GM19351 (cell line): ENCODE measurements at regions not wholly inside any gene's neighbourhood (a gene's known extent, or its start where the extent isn't known, plus 50 kb on each side); places are given as distances from the start of the nearest gene placed in this dataset.

Source experiments
- ATAC-seq: cut with Tn5 transposase; IDR thresholded peaks from one replicate; pipeline ENCODE4 v1.9.1; 2021; ENCODE audit warnings: mild to moderate bottlenecking, moderate library complexity; ENCODE audit not compliant: unreplicated experiment

GRCh38 chr10:117699436-117700075, 157.0 kb downstream of the EMX2 start:
- no peak for ATAC-seq

- no peak for ATAC-seq
These were observed 167.7 kb downstream of the EMX2 start for GRCh38 chr10:117710181-117710798.

GRCh38 chr10:117716889-117717288, 174.3 kb downstream of the EMX2 start:
- no peak for ATAC-seq

- no peak for ATAC-seq
These were observed 176.7 kb downstream of the EMX2 start for GRCh38 chr10:117718986-117719920.

- ATAC-seq: no peak
These were observed 178.6 kb downstream of the EMX2 start for GRCh38 chr10:117720931-117721835.

- no peak for ATAC-seq
These were observed 179.3 kb downstream of the EMX2 start for GRCh38 chr10:117721873-117722272.

GRCh38 chr10:117723343-117723742, 180.8 kb downstream of the EMX2 start:
- ATAC-seq: no peak

GRCh38 chr10:117725993-117726392, 183.4 kb downstream of the EMX2 start:
- ATAC-seq: no peak

GRCh38 chr10:117726596-117727295, 184.2 kb downstream of the EMX2 start:
- no peak for ATAC-seq

- no peak for ATAC-seq
These were observed 184.9 kb downstream of the EMX2 start for GRCh38 chr10:117727421-117727820.

GRCh38 chr10:117728087-117728486, 185.5 kb downstream of the EMX2 start:
- ATAC-seq: no peak

- ATAC-seq: no peak
These were observed 186.6 kb downstream of the EMX2 start for GRCh38 chr10:117729156-117729555.

- ATAC-seq: no peak
These were observed 188.7 kb downstream of the EMX2 start for GRCh38 chr10:117731121-117731791.

GRCh38 chr10:117734731-117735405, 192.3 kb downstream of the EMX2 start:
- no peak for ATAC-seq

GRCh38 chr10:117736655-117737054, 194.1 kb downstream of the EMX2 start:
- ATAC-seq: no peak

- ATAC-seq: no peak
These were observed 197.5 kb downstream of the EMX2 start for GRCh38 chr10:117740088-117740487.

- ATAC-seq: no peak
These were observed 198.2 kb downstream of the EMX2 start for GRCh38 chr10:117740691-117741222.

- ATAC-seq: no peak
These were observed 199.0 kb downstream of the EMX2 start for GRCh38 chr10:117741524-117741923.

- no peak for ATAC-seq
These were observed 201.0 kb downstream of the EMX2 start for GRCh38 chr10:117743509-117743908.
